Loucy (cell line): ENCODE measurements at regions not wholly inside any gene's neighbourhood (a gene's known extent, or its start where the extent isn't known, plus 50 kb on each side); places are given as distances from the start of the nearest gene placed in this dataset.

Experiments used
- EZH2phosphoT487 ChIP-seq: fragments of 200-600 bp; IDR thresholded peaks from 2 replicates; pipeline ENCODE4 v1.6.1; 2018; ENCODE audit warnings: antibody characterized with exemption, mild to moderate bottlenecking, moderate library complexity, borderline replicate concordance
- TF ChIP-seq, protein P1 (sequence below): fragments of 200-600 bp; sonication (generic); conservative IDR thresholded peaks from 2 replicates; pipeline ENCODE4 v1.5.1; 2014; ENCODE audit warnings: mild to moderate bottlenecking, antibody characterized with exemption, low read length

DNA sequence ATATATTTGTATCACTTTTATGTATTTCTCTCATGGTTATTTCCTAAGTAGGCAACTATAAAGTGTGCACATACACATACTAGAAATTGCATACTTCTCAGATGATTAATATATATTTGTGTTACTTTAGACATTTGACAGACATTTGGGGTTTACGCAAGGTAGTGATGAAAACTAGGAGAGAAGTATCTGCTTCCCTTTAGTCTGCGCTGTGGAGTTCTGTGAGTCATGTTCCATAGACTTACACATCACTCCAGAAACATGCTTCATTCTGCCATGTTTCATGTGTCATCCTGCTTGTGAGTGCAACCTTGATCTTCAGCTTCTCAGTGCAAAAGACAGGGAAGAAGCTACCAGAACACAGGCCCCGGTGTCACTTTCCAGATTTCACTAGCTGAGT, 200.7 kb upstream of the BMP2 start:
- TF ChIP-seq, protein P1, sequence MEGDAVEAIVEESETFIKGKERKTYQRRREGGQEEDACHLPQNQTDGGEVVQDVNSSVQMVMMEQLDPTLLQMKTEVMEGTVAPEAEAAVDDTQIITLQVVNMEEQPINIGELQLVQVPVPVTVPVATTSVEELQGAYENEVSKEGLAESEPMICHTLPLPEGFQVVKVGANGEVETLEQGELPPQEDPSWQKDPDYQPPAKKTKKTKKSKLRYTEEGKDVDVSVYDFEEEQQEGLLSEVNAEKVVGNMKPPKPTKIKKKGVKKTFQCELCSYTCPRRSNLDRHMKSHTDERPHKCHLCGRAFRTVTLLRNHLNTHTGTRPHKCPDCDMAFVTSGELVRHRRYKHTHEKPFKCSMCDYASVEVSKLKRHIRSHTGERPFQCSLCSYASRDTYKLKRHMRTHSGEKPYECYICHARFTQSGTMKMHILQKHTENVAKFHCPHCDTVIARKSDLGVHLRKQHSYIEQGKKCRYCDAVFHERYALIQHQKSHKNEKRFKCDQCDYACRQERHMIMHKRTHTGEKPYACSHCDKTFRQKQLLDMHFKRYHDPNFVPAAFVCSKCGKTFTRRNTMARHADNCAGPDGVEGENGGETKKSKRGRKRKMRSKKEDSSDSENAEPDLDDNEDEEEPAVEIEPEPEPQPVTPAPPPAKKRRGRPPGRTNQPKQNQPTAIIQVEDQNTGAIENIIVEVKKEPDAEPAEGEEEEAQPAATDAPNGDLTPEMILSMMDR = no peak
- no peak for TF ChIP-seq EZH2phosphoT487
